HG03342 (cell line): ENCODE measurements at regions not wholly inside any gene's neighbourhood (a gene's known extent, or its start where the extent isn't known, plus 50 kb on each side); places are given as distances from the start of the nearest gene placed in this dataset.

Experiments used
- ATAC-seq: cut with Tn5 transposase; IDR thresholded peaks from one replicate; pipeline ENCODE4 v1.9.1; 2021; ENCODE audit warnings: mild to moderate bottlenecking, moderate library complexity; ENCODE audit not compliant: unreplicated experiment

- no peak for ATAC-seq
Measured at GRCh38 chr9:93900971-93901861, 53.9 kb downstream of the BARX1 start.

GRCh38 chr9:93900436-93900819 is 54.7 kb downstream of the BARX1 start:
- ATAC-seq: no peak

GRCh38 chr9:93899609-93900435 is 55.3 kb downstream of the BARX1 start:
- ATAC-seq: no peak

- ATAC-seq: no peak
Measured at GRCh38 chr9:93898502-93899426, 56.4 kb downstream of the BARX1 start.

- no peak for ATAC-seq
Measured at GRCh38 chr9:93898026-93898425, 57.1 kb downstream of the BARX1 start.

GRCh38 chr9:93897075-93897970 is 57.8 kb downstream of the BARX1 start:
- no peak for ATAC-seq

- ATAC-seq: no peak
Measured at GRCh38 chr9:93896496-93897033, 58.6 kb downstream of the BARX1 start.

- ATAC-seq: no peak
Measured at GRCh38 chr9:93896093-93896492, 59.1 kb downstream of the BARX1 start.

GRCh38 chr9:93895535-93895934 is 59.6 kb downstream of the BARX1 start:
- no peak for ATAC-seq

GRCh38 chr9:93894691-93895079 is 60.5 kb downstream of the BARX1 start:
- ATAC-seq: no peak

GRCh38 chr9:93893899-93894690 is 61.1 kb downstream of the BARX1 start:
- no peak for ATAC-seq

- ATAC-seq: no peak
Measured at GRCh38 chr9:93893194-93893593, 62.0 kb downstream of the BARX1 start.

GRCh38 chr9:93892748-93893147 is 62.4 kb downstream of the BARX1 start:
- ATAC-seq: no peak

- no peak for ATAC-seq
Measured at GRCh38 chr9:93891549-93892310, 63.4 kb downstream of the BARX1 start.

- no peak for ATAC-seq
Measured at GRCh38 chr9:93891050-93891449, 64.1 kb downstream of the BARX1 start.

GRCh38 chr9:93890436-93890935 is 64.7 kb downstream of the BARX1 start:
- no peak for ATAC-seq

- ATAC-seq: no peak
Measured at GRCh38 chr9:93886911-93887310, 68.2 kb downstream of the BARX1 start.

- ATAC-seq: no peak
Measured at GRCh38 chr9:93884808-93885207, 70.3 kb downstream of the BARX1 start.
